HL-60 (cell line): ENCODE measurements at regions not wholly inside any gene's neighbourhood (a gene's known extent, or its start where the extent isn't known, plus 50 kb on each side); places are given as distances from the start of the nearest gene placed in this dataset.

Experiments used
- CTCF ChIP-seq: IDR thresholded peaks from one replicate; pipeline ENCODE4 v1.5.1; 2011; ENCODE audit warnings: low read length, control low read depth, inconsistent platforms; ENCODE audit not compliant: insufficient read depth
- GABPA ChIP-seq: IDR thresholded peaks from 2 replicates; pipeline ENCODE4 v1.6.1; 2012; ENCODE audit warnings: low read depth
- POLR2AphosphoS5 ChIP-seq: IDR thresholded peaks from 2 replicates; pipeline ENCODE4 v1.6.1; 2012; ENCODE audit warnings: low read depth
- REST ChIP-seq: IDR thresholded peaks from 2 replicates; pipeline ENCODE4 v1.6.1; 2012; ENCODE audit warnings: low read depth; ENCODE audit not compliant: insufficient replicate concordance
- SPI1 ChIP-seq: IDR thresholded peaks from 2 replicates; pipeline ENCODE4 v1.6.1; 2012; ENCODE audit warnings: low read depth, mild to moderate bottlenecking, borderline replicate concordance

GRCh38 chr14:96660667-96661066 lies 136.5 kb upstream of the VRK1 start:
- TF ChIP-seq CTCF, result no peak
- no peak for TF ChIP-seq REST
- TF ChIP-seq GABPA, result no peak
- TF ChIP-seq POLR2AphosphoS5, result no peak
- TF ChIP-seq SPI1, result no peak
